MV-4-11 (cell line): ENCODE measurements at regions not wholly inside any gene's neighbourhood (a gene's known extent, or its start where the extent isn't known, plus 50 kb on each side); places are given as distances from the start of the nearest gene placed in this dataset.
A peak's percentile ranks its signal among the peaks of the same experiment; 100 is the strongest.
"Not testable (repeated sequence)": the region's sequence is repeated elsewhere in the genome, so short reads cannot be mapped to it uniquely, and the experiment has no call there.

ENCODE experiments used
- DNase-seq: peaks from one replicate; lab custom pipeline; 2025; lab: John Stamatoyannopoulos, UW

- DNase-seq = no peak
These were observed 343.8 kb upstream of the FRG2C start for GRCh38 chr3:75320369-75320768.

GRCh38 chr3:75321060-75321459 is 343.1 kb upstream of the FRG2C start:
- no peak for DNase-seq

DNA sequence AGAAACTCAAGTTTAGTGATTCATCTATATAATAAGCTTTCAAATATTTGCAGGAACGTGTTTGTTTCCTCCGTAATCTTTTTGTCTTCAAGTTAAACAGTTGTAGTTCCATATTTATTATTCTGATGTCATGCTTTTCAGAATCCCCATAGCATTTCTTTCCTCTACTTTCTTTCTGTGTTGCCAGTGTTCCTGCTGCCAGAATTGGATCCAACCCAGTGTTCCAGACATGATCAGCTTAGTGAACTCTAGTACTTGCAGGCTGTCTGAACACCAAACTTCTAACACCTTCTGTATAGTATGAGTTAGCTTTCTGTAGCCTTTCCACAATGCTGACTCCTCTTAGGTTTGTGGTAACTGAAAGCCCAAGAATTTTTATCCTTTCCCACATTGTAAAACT is 340.2 kb upstream of the FRG2C start:
- not testable (repeated sequence) for DNase-seq

DNA sequence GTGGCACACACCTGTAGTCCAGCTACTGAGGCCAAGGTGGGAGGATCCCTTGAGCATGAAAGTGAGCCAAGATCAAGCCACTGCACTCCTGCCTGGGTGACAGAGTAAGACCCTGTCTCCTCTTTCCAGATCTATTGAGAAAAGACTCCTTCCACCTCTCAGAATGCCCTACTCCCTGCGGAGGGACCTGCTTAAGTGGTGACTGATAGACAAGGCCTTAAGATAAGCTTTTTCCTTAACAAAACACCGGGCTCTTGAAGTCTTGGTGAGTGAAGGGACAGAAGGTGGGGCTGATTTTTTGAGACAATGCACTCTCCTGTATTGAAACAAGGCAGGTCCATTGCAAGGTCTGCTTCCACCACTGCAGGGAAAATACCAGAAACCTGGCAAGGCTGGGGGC is 338.4 kb upstream of the FRG2C start:
- no peak for DNase-seq

GRCh38 chr3:75327453-75327852 is 336.7 kb upstream of the FRG2C start:
- DNase-seq = no peak

DNA sequence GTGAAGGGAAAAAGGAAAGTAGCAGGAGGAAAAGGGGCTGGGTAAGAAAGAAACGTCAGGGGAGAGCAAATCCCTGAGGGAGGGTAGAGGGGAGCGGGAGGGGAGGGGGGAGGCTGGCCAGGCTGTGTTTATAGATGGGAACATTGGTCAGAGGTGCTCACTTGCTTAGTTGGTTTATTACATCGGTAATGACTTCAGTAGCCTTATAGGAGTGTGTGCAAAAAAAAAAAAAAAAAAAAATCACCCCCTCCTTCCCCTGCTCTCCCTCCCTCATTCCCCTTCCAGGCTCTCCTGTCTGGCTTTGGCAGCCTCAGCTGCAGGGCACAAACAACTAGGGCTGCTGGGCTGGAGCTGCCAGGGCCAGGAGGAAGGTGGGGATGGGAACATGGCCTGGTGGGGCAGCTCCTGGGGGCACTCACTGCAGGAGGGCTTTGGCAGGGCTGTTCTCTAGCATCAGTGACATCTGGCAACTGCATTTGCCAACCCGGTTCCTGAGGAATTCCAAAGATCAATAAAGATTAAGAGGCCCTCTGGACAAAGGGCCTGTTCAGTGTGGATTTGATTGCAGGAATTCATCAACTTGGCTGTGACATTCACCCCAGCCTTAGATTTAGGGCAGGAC is 334.5 kb upstream of the FRG2C start:
- DNase-seq = no peak

- not testable (repeated sequence) for DNase-seq
These were observed 333.7 kb upstream of the FRG2C start for GRCh38 chr3:75330446-75330845.

- not testable (repeated sequence) for DNase-seq
These were observed 332.0 kb upstream of the FRG2C start for GRCh38 chr3:75332090-75332489.

GRCh38 chr3:75332794-75333193 is 331.3 kb upstream of the FRG2C start:
- no peak for DNase-seq

DNA sequence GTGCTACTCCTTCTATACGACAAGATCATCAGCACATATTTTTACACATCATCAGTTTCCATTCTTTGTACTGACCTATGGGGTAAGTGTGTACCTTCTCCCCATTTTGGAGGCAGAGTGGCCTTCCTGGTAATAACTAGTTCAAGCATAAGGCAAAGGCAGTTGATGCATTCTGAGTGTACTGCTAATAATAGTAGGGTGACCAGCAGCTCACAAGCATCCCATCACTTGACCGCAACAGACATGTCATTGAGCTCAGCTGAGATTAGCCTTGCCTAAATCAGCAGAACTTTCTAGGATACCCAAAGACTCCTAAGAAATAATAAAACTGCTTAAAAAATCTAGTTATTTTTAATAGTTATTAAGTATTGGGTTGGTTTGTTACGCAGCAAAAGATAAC is 329.8 kb upstream of the FRG2C start:
- DNase-seq = no peak

DNA sequence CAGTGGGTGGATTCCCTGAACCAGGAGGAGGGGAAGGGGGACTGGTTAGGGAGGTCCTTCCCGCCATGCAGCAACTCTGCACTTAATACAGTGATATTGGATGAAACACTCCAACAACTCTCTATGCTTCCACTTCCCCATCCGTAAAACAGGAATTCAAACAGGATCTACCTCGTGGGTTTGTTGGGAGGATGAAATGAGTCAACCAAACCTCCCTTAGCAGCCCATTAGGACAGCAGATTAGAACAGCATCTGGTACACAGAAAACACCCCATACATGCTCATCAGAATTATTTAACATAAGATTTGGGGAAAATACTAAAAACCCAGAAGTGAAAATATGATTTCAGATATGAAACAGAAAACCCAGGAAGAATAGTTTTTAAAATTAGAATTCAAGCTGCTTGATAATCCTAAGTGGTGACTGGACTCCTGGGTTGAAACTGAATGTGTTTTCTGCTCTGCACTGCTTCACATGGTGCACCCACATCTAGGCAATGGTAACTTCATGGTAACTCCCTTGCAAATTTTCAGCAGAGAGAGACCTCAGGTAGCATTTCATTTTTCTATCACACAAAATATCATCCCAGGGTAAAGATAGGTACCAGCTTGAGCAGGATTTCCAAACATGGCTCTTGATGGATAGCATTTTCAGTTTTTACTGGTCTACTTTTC is 326.8 kb upstream of the FRG2C start:
- DNase-seq = no peak

DNA sequence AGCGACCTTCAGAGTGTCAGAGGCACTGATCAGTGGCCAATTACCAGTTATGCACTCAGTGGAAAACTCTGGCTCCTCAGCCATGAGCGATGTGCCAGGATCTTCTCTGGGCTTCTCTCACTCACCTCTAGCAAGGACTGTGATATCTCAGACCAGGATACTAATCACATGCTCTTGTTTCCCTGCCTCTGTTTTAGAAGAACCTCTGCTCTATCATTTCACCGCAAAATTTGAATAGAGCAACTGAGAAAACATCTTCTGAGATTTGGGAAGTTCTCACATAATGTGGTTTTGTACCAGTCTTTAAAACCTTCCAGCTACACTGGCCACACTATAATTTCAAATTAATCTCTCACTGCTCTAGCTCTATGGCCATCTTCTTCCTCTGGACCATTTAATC is 325.8 kb upstream of the FRG2C start:
- no peak for DNase-seq

DNA sequence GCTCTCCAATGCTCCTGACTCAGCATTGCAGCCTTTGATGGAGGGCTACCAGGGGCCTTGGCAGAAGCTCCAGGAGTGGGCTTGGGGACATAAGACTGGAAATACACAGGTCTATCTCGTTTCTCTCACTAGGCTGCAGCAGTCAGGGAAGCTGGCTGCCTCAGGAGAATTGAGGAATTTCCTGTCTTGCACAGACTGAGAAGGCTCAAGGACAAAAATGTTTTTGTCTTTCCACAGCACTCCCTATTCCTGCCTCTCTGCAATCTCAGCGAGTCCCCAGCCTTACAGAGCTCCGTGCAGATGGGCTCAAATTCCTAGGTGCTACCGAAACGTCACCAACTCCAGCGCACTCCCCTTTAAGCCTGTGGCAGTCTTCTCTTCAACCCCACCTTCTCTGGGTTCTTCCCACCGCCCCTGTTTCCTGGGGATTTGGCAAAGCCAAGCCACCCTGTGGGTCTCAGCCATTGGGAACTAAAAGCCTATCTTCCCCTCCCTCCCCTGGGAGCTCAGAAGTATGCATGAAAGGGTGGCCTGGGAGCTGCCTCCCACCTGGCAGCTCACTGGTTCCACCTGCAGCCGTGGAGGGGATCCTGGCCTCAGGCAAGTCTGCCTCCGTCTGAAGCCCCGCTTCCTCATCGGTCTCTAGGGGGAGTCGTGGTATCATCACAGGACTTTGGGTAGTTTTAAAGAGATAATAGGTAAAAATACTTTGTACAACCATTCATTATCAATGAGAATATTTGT is 322.6 kb upstream of the FRG2C start:
- no peak for DNase-seq

GRCh38 chr3:75342425-75342824 is 321.7 kb upstream of the FRG2C start:
- peak; percentile 22 for DNase-seq

GRCh38 chr3:75350536-75350935 is 313.6 kb upstream of the FRG2C start:
- DNase-seq = not testable (repeated sequence)

DNA sequence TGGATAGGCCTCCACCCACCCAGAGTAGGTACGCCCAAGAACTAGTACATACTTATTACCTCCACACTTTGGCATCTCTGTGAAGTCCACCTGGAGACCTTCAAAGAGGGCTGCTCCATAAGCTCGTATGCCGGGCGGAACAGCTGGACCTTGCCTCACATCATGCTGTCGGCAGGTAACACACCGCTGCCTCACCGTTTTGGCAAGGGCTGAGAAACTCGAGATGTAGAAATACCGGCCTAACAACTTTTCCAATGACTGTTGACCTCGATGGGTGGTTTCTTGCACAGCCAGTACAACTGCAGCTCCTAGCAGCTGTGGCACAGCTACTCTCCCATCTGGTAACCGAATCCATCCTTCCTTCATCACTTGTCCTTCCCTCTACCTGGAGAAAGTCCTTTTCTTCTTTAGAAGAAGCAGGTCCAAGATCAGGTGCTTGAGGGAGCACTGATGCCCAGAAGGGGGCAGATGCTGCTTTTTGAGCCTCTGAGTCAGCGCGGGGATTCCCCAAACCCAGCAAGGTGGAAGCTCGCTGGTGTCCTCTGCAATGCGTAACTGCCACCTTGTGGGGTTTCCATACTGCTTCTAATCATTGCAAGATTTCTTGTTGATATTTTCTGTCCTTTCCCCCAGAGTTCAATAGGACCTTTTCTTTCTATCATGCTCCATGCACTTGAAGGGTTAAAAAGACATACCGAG is 301.9 kb upstream of the FRG2C start:
- not testable (repeated sequence) for DNase-seq

DNA sequence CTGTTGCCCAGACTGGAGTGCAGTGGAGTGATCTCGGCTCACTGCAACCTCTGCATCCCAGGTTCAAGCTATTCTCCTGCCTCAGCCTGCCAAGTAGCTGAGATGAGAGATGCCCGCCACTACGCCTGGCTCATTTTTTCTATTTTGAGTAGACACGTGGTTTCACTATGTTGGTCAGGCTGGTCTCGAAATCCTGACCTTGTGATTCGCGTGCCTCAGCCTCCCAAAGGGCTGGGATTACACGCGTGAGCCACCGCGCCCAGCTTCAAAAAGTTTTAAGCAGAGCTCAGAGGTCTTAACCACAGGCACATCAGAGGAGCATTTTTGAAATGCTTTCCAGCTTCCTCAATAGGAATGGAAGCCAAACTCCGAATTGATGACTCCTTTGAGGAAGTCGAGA is 291.2 kb upstream of the FRG2C start:
- DNase-seq = peak; percentile 1

- not testable (repeated sequence) for DNase-seq
These were observed 284.3 kb upstream of the FRG2C start for GRCh38 chr3:75379840-75380239.

GRCh38 chr3:75380276-75380771 is 283.8 kb upstream of the FRG2C start:
- DNase-seq = no peak

DNA sequence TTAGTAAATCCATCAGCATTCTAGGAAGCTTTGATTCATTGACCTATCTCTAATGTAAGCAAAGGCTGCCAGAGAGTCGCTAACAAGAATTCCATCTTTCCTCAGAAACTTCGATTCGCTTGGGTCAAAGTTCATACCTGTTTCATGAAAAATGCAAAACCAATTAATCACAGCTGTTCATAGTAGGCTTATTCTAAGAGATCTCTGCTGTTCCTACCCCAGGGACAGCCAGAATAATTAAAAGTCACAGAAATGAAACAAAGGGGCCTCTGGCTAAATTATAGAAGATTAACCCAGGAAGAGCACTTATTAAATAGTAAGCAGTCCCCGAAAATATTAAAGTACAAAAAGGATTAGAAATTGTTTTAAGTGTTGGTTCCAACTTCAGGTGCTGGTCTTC is 280.1 kb upstream of the FRG2C start:
- not testable (repeated sequence) for DNase-seq

GRCh38 chr3:75388486-75389124 is 275.5 kb upstream of the FRG2C start:
- DNase-seq = not testable (repeated sequence)

DNA sequence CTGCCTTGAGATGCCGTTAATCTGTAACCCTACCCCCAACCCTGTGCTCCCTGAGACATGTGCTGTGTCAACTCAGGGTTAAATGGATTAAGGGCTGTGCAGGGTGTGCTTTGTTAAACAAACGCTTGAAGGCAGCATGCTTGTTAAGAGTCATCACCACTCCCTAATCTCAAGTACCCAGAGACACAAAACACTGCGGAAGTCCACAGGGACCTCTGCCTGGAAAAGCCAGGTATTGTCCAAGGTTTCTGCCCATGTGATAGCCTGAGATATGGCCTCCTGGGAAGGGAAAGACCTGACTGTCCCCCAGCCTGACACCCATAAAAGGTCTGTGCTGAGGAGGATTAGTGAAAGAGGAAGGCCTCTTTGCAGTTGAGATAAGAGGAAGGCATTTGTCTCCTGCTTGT is 270.8 kb upstream of the FRG2C start:
- peak; percentile 22 for DNase-seq
